B cell (primary cell): ENCODE measurements at regions not wholly inside any gene's neighbourhood (a gene's known extent, or its start where the extent isn't known, plus 50 kb on each side); places are given as distances from the start of the nearest gene placed in this dataset.

Experiments used
- CTCF ChIP-seq: fragments of 200-600 bp; IDR thresholded peaks from one replicate; pipeline ENCODE4 v1.8.0; 2022; ENCODE audit warnings: antibody characterized with exemption, mild to moderate bottlenecking
- EZH2 ChIP-seq: IDR thresholded peaks from 2 replicates; pipeline ENCODE4 v1.6.1; 2012; ENCODE audit warnings: borderline replicate concordance, low read depth, mild to moderate bottlenecking, moderate library complexity, low read length; ENCODE audit not compliant: insufficient read depth, poor library complexity, severe bottlenecking

- no peak for TF ChIP-seq CTCF
- TF ChIP-seq EZH2: no peak
Measured at GRCh38 chr18:47585136-47585535, 333.7 kb upstream of the SKOR2 start.
